CD4-positive, alpha-beta memory T cell (primary cell): ENCODE measurements at regions not wholly inside any gene's neighbourhood (a gene's known extent, or its start where the extent isn't known, plus 50 kb on each side); places are given as distances from the start of the nearest gene placed in this dataset.
"Not testable (repeated sequence)": the region's sequence is repeated elsewhere in the genome, so short reads cannot be mapped to it uniquely, and the experiment has no call there.

Source experiments
- CTCF ChIA-PET: fragments of 350-600 bp; sonication (Branson Sonifier 250); formaldehyde crosslinking; loops from one replicate; lab custom pipeline; 2021; ENCODE audit warnings: inconsistent platforms; ENCODE audit not compliant: partially characterized antibody; lab: Charles Lee
- POLR2A ChIA-PET: fragments of 350-600 bp; sonication (Branson Sonifier 250); formaldehyde crosslinking; loops from one replicate; lab custom pipeline; 2021; ENCODE audit not compliant: partially characterized antibody; lab: Charles Lee
- DNase-seq, 5 donors: peaks; one replicate each; pipeline versions ENCODE4 v3.0.0 to v3.0.0-alpha.2; 2020 to 2022; ENCODE audit warnings: mixed read lengths in 1 of 5
- H3K27ac ChIP-seq: one replicate; pipeline ENCODE4 v1.7.0; 2013; ENCODE audit warnings: low read depth, low read length
- H3K27me3 ChIP-seq: 2 replicates; pipeline ENCODE4 v1.7.0; 2013; ENCODE audit warnings: mild to moderate bottlenecking, low read length, moderate library complexity; ENCODE audit not compliant: insufficient read depth
- H3K36me3 ChIP-seq: 2 replicates; pipeline ENCODE4 v1.7.0; 2013; ENCODE audit warnings: mild to moderate bottlenecking, low read length, moderate library complexity; ENCODE audit not compliant: insufficient read depth
- H3K4me1 ChIP-seq: 2 replicates; pipeline ENCODE4 v1.7.0; 2013; ENCODE audit warnings: mild to moderate bottlenecking, low read length, moderate library complexity; ENCODE audit not compliant: insufficient read depth
- H3K4me3 ChIP-seq, 2 donors: one replicate each; pipeline ENCODE4 v1.7.0; 2013; ENCODE audit warnings: low read length in 2 of 2, mild to moderate bottlenecking in 1 of 2
- H3K9me3 ChIP-seq, 2 donors: one replicate each; pipeline ENCODE4 v1.7.0; 2013; ENCODE audit warnings: low read length in 2 of 2, control low read depth in 1 of 2; ENCODE audit not compliant: control insufficient read depth in 1 of 2
- H3K27ac Mint-ChIP-seq, 7 donors: one replicate each; pipeline ENCODE4 v1.8.0; 2020 to 2021; ENCODE audit warnings: mixed read lengths in 7 of 7, mild to moderate bottlenecking in 6 of 7, inconsistent platforms in 3 of 7, moderate library complexity in 3 of 7
- H3K27me3 Mint-ChIP-seq, 2 donors: one replicate each; pipeline ENCODE4 v1.8.0; 2020 to 2021; ENCODE audit warnings: mixed read lengths in 2 of 2
- H3K36me3 Mint-ChIP-seq, 2 donors: one replicate each; pipeline ENCODE4 v1.8.0; 2020 to 2021; ENCODE audit warnings: mixed read lengths in 2 of 2, inconsistent platforms in 1 of 2, mild to moderate bottlenecking in 1 of 2
- H3K4me1 Mint-ChIP-seq, 4 donors: one replicate each; pipeline ENCODE4 v1.8.0; 2020 to 2021; ENCODE audit warnings: mixed read lengths in 4 of 4, mild to moderate bottlenecking in 1 of 4
- H3K4me3 Mint-ChIP-seq, 8 donors: one replicate each; pipeline ENCODE4 v1.8.0; 2020 to 2021; ENCODE audit warnings: mixed read lengths in 8 of 8, mild to moderate bottlenecking in 7 of 8, moderate library complexity in 6 of 8, inconsistent platforms in 3 of 8
- H3K9me3 Mint-ChIP-seq, 8 donors: one replicate each; pipeline ENCODE4 v1.8.0; 2020 to 2021; ENCODE audit warnings: mixed read lengths in 8 of 8, mild to moderate bottlenecking in 5 of 8, inconsistent platforms in 3 of 8, moderate library complexity in 1 of 8
- intact Hi-C: fragments of 100-400 bp; cut with micrococcal nuclease; formaldehyde crosslinking; loops from one replicate; pipeline ENCODE4 v1.15.1; 2023

- no peak overlapping the region for H3K4me3 ChIP-seq
- no peaks in the 10 kb centered on the region for H3K36me3 ChIP-seq
- intact Hi-C loops, result no loop called here
- ChIA-PET POLR2A (no interaction called here), CTCF (no interaction called here)
- Mint-ChIP-seq H3K36me3 (no peaks in the 10 kb centered on the region), H3K27me3 (peaks cover 0 to 2% of the 10 kb centered on the region in 2 donors), H3K4me1 (no peaks in the 10 kb centered on the region), H3K4me3 (no peak overlapping the region), H3K27ac (no peak overlapping the region), H3K9me3 (peaks cover 0 to 2% (median 0%) of the 10 kb centered on the region in 8 donors)
- H3K4me1 ChIP-seq, result no peaks in the 10 kb centered on the region
- H3K27ac ChIP-seq, result no peak overlapping the region
- H3K9me3 ChIP-seq, result no peaks in the 10 kb centered on the region
- DNase-seq, result no peak
- no peaks in the 10 kb centered on the region for H3K27me3 ChIP-seq
These were observed 65.6 kb downstream of the OPTC start for GRCh38 chr1:203559523-203559922.

- H3K9me3 Mint-ChIP-seq, H3K4me3 ChIP-seq, H3K27ac ChIP-seq, H3K4me1 Mint-ChIP-seq, CTCF ChIA-PET, H3K27ac Mint-ChIP-seq, DNase-seq, H3K9me3 ChIP-seq, H3K4me1 ChIP-seq, H3K27me3 Mint-ChIP-seq, H3K27me3 ChIP-seq, H3K36me3 Mint-ChIP-seq, intact Hi-C loops, POLR2A ChIA-PET, H3K36me3 ChIP-seq, H3K4me3 Mint-ChIP-seq: not testable (repeated sequence)
These were observed 64.9 kb upstream of the ATP2B4 start for GRCh38 chr1:203561761-203562160.

GRCh38 chr1:203563291-203563690 lies 63.3 kb upstream of the ATP2B4 start:
- no peaks in the 10 kb centered on the region for H3K4me1 ChIP-seq
- H3K27me3 Mint-ChIP-seq, result no peaks in the 10 kb centered on the region
- no peaks in the 10 kb centered on the region for H3K4me1 Mint-ChIP-seq
- H3K4me3 Mint-ChIP-seq, result no peak overlapping the region
- no peaks in the 10 kb centered on the region for H3K27me3 ChIP-seq
- POLR2A ChIA-PET, result no interaction called here
- no peak overlapping the region for H3K27ac Mint-ChIP-seq
- H3K36me3 Mint-ChIP-seq, result no peaks in the 10 kb centered on the region
- DNase-seq, result no peak
- H3K4me3 ChIP-seq, result no peak overlapping the region
- CTCF ChIA-PET, result interaction anchor here (1.6 kb wide), 1 partner anchor 139 kb away, joined by 3 read pairs; no protein-coding TSS in a partner anchor
- no peaks in the 10 kb centered on the region for H3K9me3 ChIP-seq
- peaks cover 0 to 2% (median 0%) of the 10 kb centered on the region in 8 donors for H3K9me3 Mint-ChIP-seq
- intact Hi-C loops, result no loop called here
- no peaks in the 10 kb centered on the region for H3K36me3 ChIP-seq
- H3K27ac ChIP-seq, result no peak overlapping the region

GRCh38 chr1:203564024-203564423 lies 62.6 kb upstream of the ATP2B4 start:
- Mint-ChIP-seq H3K27me3 (no peaks in the 10 kb centered on the region), H3K36me3 (no peaks in the 10 kb centered on the region), H3K27ac (no peak overlapping the region), H3K4me1 (no peaks in the 10 kb centered on the region), H3K9me3 (peaks cover 0 to 2% (median 0%) of the 10 kb centered on the region in 8 donors), H3K4me3 (no peak overlapping the region)
- H3K36me3 ChIP-seq, result no peaks in the 10 kb centered on the region
- no peak for DNase-seq
- no peaks in the 10 kb centered on the region for H3K27me3 ChIP-seq
- intact Hi-C loops, result no loop called here
- no peak overlapping the region for H3K27ac ChIP-seq
- no peaks in the 10 kb centered on the region for H3K9me3 ChIP-seq
- no peak overlapping the region for H3K4me3 ChIP-seq
- H3K4me1 ChIP-seq, result no peaks in the 10 kb centered on the region
- CTCF ChIA-PET, result interaction anchor here (1.6 kb wide), 1 partner anchor 138 kb away, joined by 3 read pairs; no protein-coding TSS in a partner anchor
- POLR2A ChIA-PET, result no interaction called here

GRCh38 chr1:203565049-203565448 lies 61.6 kb upstream of the ATP2B4 start:
- no peaks in the 10 kb centered on the region for H3K36me3 Mint-ChIP-seq
- H3K4me1 Mint-ChIP-seq, result no peaks in the 10 kb centered on the region
- no peak overlapping the region for H3K27ac Mint-ChIP-seq

GRCh38 chr1:203565981-203566380 lies 60.7 kb upstream of the ATP2B4 start:
- H3K9me3 Mint-ChIP-seq, result peaks cover 0 to 2% (median 0%) of the 10 kb centered on the region in 8 donors
- DNase-seq, result no peak
- no peaks in the 10 kb centered on the region for H3K36me3 ChIP-seq
- intact Hi-C loops, result no loop called here
- POLR2A ChIA-PET, result no interaction called here
- H3K4me1 ChIP-seq, result no peaks in the 10 kb centered on the region
- peaks cover 0 to 3% of the 10 kb centered on the region in 2 donors for H3K27me3 Mint-ChIP-seq
- no peaks in the 10 kb centered on the region for H3K4me1 Mint-ChIP-seq
- H3K36me3 Mint-ChIP-seq, result no peaks in the 10 kb centered on the region
- no peak overlapping the region for H3K4me3 ChIP-seq
- CTCF ChIA-PET, result no interaction called here
- H3K9me3 ChIP-seq, result no peaks in the 10 kb centered on the region
- H3K27ac Mint-ChIP-seq, result peak overlapping the region in 1 of 7 donors; percentile 63
- no peaks in the 10 kb centered on the region for H3K27me3 ChIP-seq
- H3K4me3 Mint-ChIP-seq, result no peak overlapping the region
- H3K27ac ChIP-seq, result no peak overlapping the region

More at GRCh38 chr1:203565049-203565448, 61.6 kb upstream of the ATP2B4 start:
- no peaks in the 10 kb centered on the region for H3K27me3 ChIP-seq
- no peak for DNase-seq
- no peaks in the 10 kb centered on the region for H3K4me1 ChIP-seq
- Mint-ChIP-seq H3K4me3 (no peak overlapping the region), H3K27me3 (peaks cover 0 to 3% of the 10 kb centered on the region in 2 donors), H3K9me3 (peaks cover 0 to 2% (median 0%) of the 10 kb centered on the region in 8 donors)
- H3K36me3 ChIP-seq, result no peaks in the 10 kb centered on the region
- CTCF ChIA-PET, result no interaction called here
- intact Hi-C loops, result no loop called here
- no peaks in the 10 kb centered on the region for H3K9me3 ChIP-seq
- no peak overlapping the region for H3K27ac ChIP-seq
- POLR2A ChIA-PET, result no interaction called here
- H3K4me3 ChIP-seq, result no peak overlapping the region

GRCh38 chr1:203566966-203567365 lies 59.7 kb upstream of the ATP2B4 start:
- H3K27me3 ChIP-seq, H3K27ac Mint-ChIP-seq, H3K4me1 Mint-ChIP-seq, H3K27ac ChIP-seq, H3K36me3 ChIP-seq, intact Hi-C loops, POLR2A ChIA-PET, H3K36me3 Mint-ChIP-seq, H3K4me1 ChIP-seq, H3K9me3 Mint-ChIP-seq, H3K4me3 Mint-ChIP-seq, DNase-seq, H3K9me3 ChIP-seq, H3K4me3 ChIP-seq, H3K27me3 Mint-ChIP-seq, CTCF ChIA-PET: not testable (repeated sequence)

- no peak overlapping the region for H3K27ac Mint-ChIP-seq
- intact Hi-C loops, result no loop called here
- ChIA-PET POLR2A (no interaction called here), CTCF (no interaction called here)
- no peak for DNase-seq
- H3K36me3 Mint-ChIP-seq, result no peaks in the 10 kb centered on the region
- H3K27me3 ChIP-seq, result no peaks in the 10 kb centered on the region
- no peaks in the 10 kb centered on the region for H3K9me3 ChIP-seq
- H3K4me1 Mint-ChIP-seq, result no peaks in the 10 kb centered on the region
- no peak overlapping the region for H3K27ac ChIP-seq
- H3K4me3 Mint-ChIP-seq, result no peak overlapping the region
- H3K4me3 ChIP-seq, result no peak overlapping the region
- no peaks in the 10 kb centered on the region for H3K9me3 Mint-ChIP-seq
- H3K36me3 ChIP-seq, result no peaks in the 10 kb centered on the region
- peaks cover 0 to 3% of the 10 kb centered on the region in 2 donors for H3K27me3 Mint-ChIP-seq
- no peaks in the 10 kb centered on the region for H3K4me1 ChIP-seq
These were observed 59.0 kb upstream of the ATP2B4 start for GRCh38 chr1:203567596-203567995.
